ENCODE measurements at regions not wholly inside any gene's neighbourhood (a gene's known extent, or its start where the extent isn't known, plus 50 kb on each side); places are given as distances from the start of the nearest gene placed in this dataset.
"Not testable (repeated sequence)": the region's sequence is repeated elsewhere in the genome, so short reads cannot be mapped to it uniquely, and the experiment has no call there.

- in situ Hi-C loops (cut with MboI; ENCODE audit: low sequenced_read_pairs in 4 of 4) (no loop called here), intact Hi-C loops (cut with DNase I; ENCODE audit: low total_unique reads) (no loop called here)
- H3K4me3 ChIP-seq = no peak overlapping the region
- ATAC-seq (no peak), DNase-seq (no peak)
- H3K4me1 ChIP-seq = no peaks in the 10 kb centered on the region
- TF ChIP-seq CTCF (IDR thresholded peaks at IDR 0.05 in 4 of 5, conservative IDR thresholded peaks at IDR 0.05 in 1 of 5) = no peak
- no peak for TF ChIP-seq POLR2A (IDR thresholded peaks at IDR 0.05)
- no peak overlapping the region for H3K27ac ChIP-seq
- H3K27me3 ChIP-seq = no peaks in the 10 kb centered on the region
- H3K9me3 ChIP-seq = no peaks in the 10 kb centered on the region
- H3K36me3 ChIP-seq = no peaks in the 10 kb centered on the region
Observed at GRCh38 chr5:126120939-126121338, 302.3 kb upstream of the GRAMD2B start.

DNA sequence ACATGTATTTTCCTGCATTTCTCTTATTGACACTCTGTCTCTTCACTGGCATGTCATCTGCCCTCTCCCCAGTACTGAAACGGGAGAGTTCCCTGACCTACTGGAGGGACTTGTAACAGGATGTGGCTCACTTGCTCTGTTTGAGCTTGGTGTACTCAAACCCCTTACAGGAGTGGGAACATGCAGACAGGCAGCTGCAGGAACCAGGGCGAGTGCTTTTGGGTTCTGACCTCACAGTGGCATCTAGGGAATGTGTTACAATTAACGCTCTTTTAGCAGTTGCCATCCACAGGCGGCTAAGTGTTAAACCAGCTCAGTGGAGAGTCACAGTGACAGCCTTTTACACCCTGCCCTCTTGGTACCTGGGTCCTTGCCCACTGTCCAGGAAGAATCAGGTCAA lies 300.3 kb upstream of the GRAMD2B start:
- H3K36me3 ChIP-seq = no peaks in the 10 kb centered on the region
- in situ Hi-C loops (cut with MboI; ENCODE audit: low sequenced_read_pairs in 4 of 4) (no loop called here), intact Hi-C loops (cut with DNase I; ENCODE audit: low total_unique reads) (no loop called here)
- DNase-seq (no peak), ATAC-seq (no peak)
- H3K9me3 ChIP-seq = no peaks in the 10 kb centered on the region
- H3K27ac ChIP-seq = no peak overlapping the region
- H3K27me3 ChIP-seq = no peaks in the 10 kb centered on the region
- TF ChIP-seq POLR2A (IDR thresholded peaks at IDR 0.05) (no peak), CTCF (IDR thresholded peaks at IDR 0.05 in 4 of 5, conservative IDR thresholded peaks at IDR 0.05 in 1 of 5) (no peak)
- H3K4me3 ChIP-seq = no peak overlapping the region
- H3K4me1 ChIP-seq = no peaks in the 10 kb centered on the region

DNA sequence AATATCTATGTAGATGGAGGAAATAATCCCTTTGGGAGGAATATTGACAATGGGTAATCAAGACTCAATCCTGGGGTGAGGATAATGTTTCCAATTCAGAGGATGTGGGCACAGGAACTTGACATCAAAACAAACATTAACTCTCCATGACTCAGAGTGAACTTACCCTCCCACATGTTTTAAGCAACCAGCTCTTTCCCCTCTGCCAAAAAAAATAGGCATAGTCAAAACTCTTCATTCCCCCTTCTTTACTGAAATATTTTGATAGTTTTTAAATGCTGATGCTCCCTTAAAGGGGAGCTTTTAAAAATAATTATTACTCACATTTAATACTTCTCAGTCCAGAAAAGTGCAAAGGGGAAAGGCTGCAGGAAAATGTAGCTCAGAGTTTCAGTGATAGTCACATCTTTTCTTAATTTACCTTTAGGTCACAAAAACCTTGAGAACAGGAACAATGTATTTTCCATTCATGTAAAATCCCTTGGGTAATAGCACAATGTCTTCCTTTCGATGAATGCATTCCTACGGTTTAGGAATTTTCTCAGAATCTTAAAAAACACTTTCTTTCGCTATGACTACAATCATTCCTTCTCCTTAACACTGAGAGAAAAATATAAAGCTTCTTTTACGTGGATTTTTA lies 298.4 kb upstream of the GRAMD2B start:
- Histone ChIP-seq H3K4me1 (no peaks in the 10 kb centered on the region), H3K27me3 (no peaks in the 10 kb centered on the region), H3K4me3 (no peak overlapping the region), H3K27ac (no peak overlapping the region), H3K36me3 (no peaks in the 10 kb centered on the region), H3K9me3 (no peaks in the 10 kb centered on the region)
- intact Hi-C loops (cut with DNase I; ENCODE audit: low total_unique reads) = no loop called here
- TF ChIP-seq CTCF (IDR thresholded peaks at IDR 0.05 in 4 of 5, conservative IDR thresholded peaks at IDR 0.05 in 1 of 5) = no peak
- TF ChIP-seq POLR2A (IDR thresholded peaks at IDR 0.05) = no peak
- in situ Hi-C loops (cut with MboI; ENCODE audit: low sequenced_read_pairs in 4 of 4) = no loop called here
- DNase-seq (no peak), ATAC-seq (no peak)

DNA sequence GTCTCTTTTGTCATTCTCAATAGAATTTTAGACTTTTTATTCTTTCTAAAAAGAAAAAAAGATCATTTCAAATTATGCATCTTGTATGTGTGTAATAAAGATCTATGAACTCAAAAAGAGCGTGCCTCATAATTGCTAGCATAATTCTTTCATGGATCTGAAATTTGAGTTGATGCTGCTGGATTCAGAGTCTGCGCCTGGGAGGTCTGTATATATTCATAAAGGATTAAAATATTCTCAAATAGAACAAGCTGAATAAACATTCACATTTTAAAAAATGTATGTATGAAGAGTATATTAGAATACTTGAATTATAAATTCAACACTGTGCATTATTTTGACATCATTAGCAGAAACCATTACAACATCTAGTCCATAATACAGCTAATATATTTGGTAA lies 297.8 kb upstream of the GRAMD2B start:
- Histone ChIP-seq H3K9me3 (no peaks in the 10 kb centered on the region), H3K4me1 (no peaks in the 10 kb centered on the region), H3K36me3 (no peaks in the 10 kb centered on the region), H3K4me3 (no peak overlapping the region), H3K27me3 (no peaks in the 10 kb centered on the region), H3K27ac (no peak overlapping the region)
- in situ Hi-C loops (cut with MboI; ENCODE audit: low sequenced_read_pairs in 4 of 4) (no loop called here), intact Hi-C loops (cut with DNase I; ENCODE audit: low total_unique reads) (no loop called here)
- TF ChIP-seq CTCF (IDR thresholded peaks at IDR 0.05 in 4 of 5, conservative IDR thresholded peaks at IDR 0.05 in 1 of 5) = no peak
- TF ChIP-seq POLR2A (IDR thresholded peaks at IDR 0.05) = no peak
- ATAC-seq = no peak
- DNase-seq = no peak

DNA sequence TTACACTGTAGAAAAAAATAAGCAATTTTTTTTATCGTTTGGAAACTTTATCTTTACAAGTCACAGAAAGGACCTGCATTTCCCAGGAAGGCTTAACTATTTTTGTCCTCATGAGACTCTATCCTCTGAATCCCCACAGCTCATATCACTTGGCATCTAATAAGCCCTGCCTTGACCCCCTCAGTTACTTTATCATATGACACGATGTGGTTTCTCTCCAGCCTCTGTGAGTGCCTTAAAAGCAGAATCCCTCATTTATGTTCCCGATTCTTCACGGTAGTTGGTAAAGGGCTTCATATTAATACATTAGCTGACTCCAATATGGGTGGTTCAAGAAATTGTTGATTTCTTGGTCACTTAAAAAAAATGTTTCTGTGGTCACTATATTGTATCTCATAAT lies 296.6 kb upstream of the GRAMD2B start:
- in situ Hi-C loops (cut with MboI; ENCODE audit: low sequenced_read_pairs in 4 of 4) = no loop called here
- H3K36me3 ChIP-seq = no peaks in the 10 kb centered on the region
- DNase-seq = no peak
- no peak overlapping the region for H3K4me3 ChIP-seq
- H3K27me3 ChIP-seq = no peaks in the 10 kb centered on the region
- H3K9me3 ChIP-seq = no peaks in the 10 kb centered on the region
- intact Hi-C loops (cut with DNase I; ENCODE audit: low total_unique reads) = no loop called here
- no peak for ATAC-seq
- no peak overlapping the region for H3K27ac ChIP-seq
- TF ChIP-seq POLR2A (IDR thresholded peaks at IDR 0.05) (no peak), CTCF (IDR thresholded peaks at IDR 0.05 in 4 of 5, conservative IDR thresholded peaks at IDR 0.05 in 1 of 5) (no peak)
- H3K4me1 ChIP-seq = no peaks in the 10 kb centered on the region

- H3K27me3 ChIP-seq; H3K4me3 ChIP-seq; H3K9me3 ChIP-seq; DNase-seq; intact Hi-C loops (cut with DNase I; ENCODE audit: low total_unique reads); in situ Hi-C loops (cut with MboI; ENCODE audit: low sequenced_read_pairs in 4 of 4); H3K4me1 ChIP-seq; H3K27ac ChIP-seq; H3K36me3 ChIP-seq; ATAC-seq: not testable (repeated sequence)
Observed at GRCh38 chr5:126127371-126127770, 295.8 kb upstream of the GRAMD2B start.

All from gastrocnemius medialis (tissue), 4 donors.